Activated T-helper 1 cell treated with anti-CD3 and anti-CD28 coated beads, Interleukin-12 subunit alpha, Interleukin-12 subunit beta, Interleukin-2, Interleukin-4 antibody, amounts not matched to agents 30 ng/mL and 10 ng/mL and 1 ng/mL, durations not matched to agents 14 hours and 24 hours and 36 hours (primary cell): ENCODE measurements at regions not wholly inside any gene's neighbourhood (a gene's known extent, or its start where the extent isn't known, plus 50 kb on each side); places are given as distances from the start of the nearest gene placed in this dataset.

Experiments used
- DNase-seq: peaks from one replicate; pipeline ENCODE4 v3.0.0; 2021; ENCODE audit warnings: low spot score
- H3K27ac Mint-ChIP-seq: one replicate; pipeline ENCODE4 v1.8.0; 2021; ENCODE audit warnings: mild to moderate bottlenecking, mixed read lengths
- H3K27me3 Mint-ChIP-seq: one replicate; pipeline ENCODE4 v1.8.0; 2022; ENCODE audit warnings: mild to moderate bottlenecking, moderate library complexity, mixed read lengths; ENCODE audit not compliant: insufficient read depth
- H3K36me3 Mint-ChIP-seq: one replicate; pipeline ENCODE4 v1.8.0; 2021; ENCODE audit warnings: low read depth, mixed read lengths
- H3K4me1 Mint-ChIP-seq: one replicate; pipeline ENCODE4 v1.8.0; 2021; ENCODE audit warnings: low read depth, mixed read lengths
- H3K4me3 Mint-ChIP-seq: one replicate; pipeline ENCODE4 v1.8.0; 2021; ENCODE audit warnings: mild to moderate bottlenecking, moderate library complexity, mixed read lengths
- H3K9me3 Mint-ChIP-seq: one replicate; pipeline ENCODE4 v1.8.0; 2021; ENCODE audit warnings: mixed read lengths
- intact Hi-C: fragments of 100-400 bp; cut with micrococcal nuclease; formaldehyde crosslinking; loops from one replicate; pipeline ENCODE4 v1.15.1; 2024

- no peak overlapping the region for H3K4me3 Mint-ChIP-seq
- no peak overlapping the region for H3K27ac Mint-ChIP-seq
- DNase-seq: no peak
- no peaks in the 10 kb centered on the region for H3K9me3 Mint-ChIP-seq
- H3K4me1 Mint-ChIP-seq: no peaks in the 10 kb centered on the region
- no peaks in the 10 kb centered on the region for H3K27me3 Mint-ChIP-seq
- no peaks in the 10 kb centered on the region for H3K36me3 Mint-ChIP-seq
- intact Hi-C loops: no loop called here
These were observed 62.5 kb upstream of the ESRRG start for GRCh38 chr1:216785737-216786136.

GRCh38 chr1:216785221-216785620 is 62.0 kb upstream of the ESRRG start:
- no peak overlapping the region for H3K4me3 Mint-ChIP-seq
- H3K4me1 Mint-ChIP-seq: no peaks in the 10 kb centered on the region
- no peaks in the 10 kb centered on the region for H3K27me3 Mint-ChIP-seq
- no peak overlapping the region for H3K27ac Mint-ChIP-seq
- intact Hi-C loops: no loop called here
- no peaks in the 10 kb centered on the region for H3K36me3 Mint-ChIP-seq
- no peak for DNase-seq
- H3K9me3 Mint-ChIP-seq: no peaks in the 10 kb centered on the region

- DNase-seq: no peak
- Mint-ChIP-seq H3K36me3 (no peaks in the 10 kb centered on the region), H3K9me3 (no peaks in the 10 kb centered on the region), H3K27me3 (no peaks in the 10 kb centered on the region), H3K4me3 (no peak overlapping the region), H3K4me1 (no peaks in the 10 kb centered on the region), H3K27ac (no peak overlapping the region)
- intact Hi-C loops: no loop called here
These were observed 56.5 kb upstream of the ESRRG start for GRCh38 chr1:216779686-216780085.

- intact Hi-C loops: no loop called here
- Mint-ChIP-seq H3K27me3 (no peaks in the 10 kb centered on the region), H3K36me3 (no peaks in the 10 kb centered on the region), H3K4me3 (no peak overlapping the region), H3K9me3 (no peaks in the 10 kb centered on the region), H3K4me1 (no peaks in the 10 kb centered on the region), H3K27ac (no peak overlapping the region)
- no peak for DNase-seq
These were observed 55.5 kb upstream of the ESRRG start for GRCh38 chr1:216778737-216779136.

- no peaks in the 10 kb centered on the region for H3K36me3 Mint-ChIP-seq
- no peak overlapping the region for H3K27ac Mint-ChIP-seq
- no peak overlapping the region for H3K4me3 Mint-ChIP-seq
- no peaks in the 10 kb centered on the region for H3K27me3 Mint-ChIP-seq
- no peaks in the 10 kb centered on the region for H3K9me3 Mint-ChIP-seq
- intact Hi-C loops: no loop called here
- DNase-seq: no peak
- H3K4me1 Mint-ChIP-seq: no peaks in the 10 kb centered on the region
These were observed 53.9 kb upstream of the ESRRG start for GRCh38 chr1:216777148-216777547.
